AG04450 (cell line): ENCODE measurements at regions not wholly inside any gene's neighbourhood (a gene's known extent, or its start where the extent isn't known, plus 50 kb on each side); places are given as distances from the start of the nearest gene placed in this dataset.

Experiments used
- CTCF ChIA-PET: fragments of 300-600, 350-600 bp; formaldehyde crosslinking; extraction: SDS; loops from one replicate; lab custom pipeline; 2022; ENCODE audit warnings: antibody characterized with exemption, inconsistent platforms; lab: Charles Lee
- POLR2A ChIA-PET: fragments of 350-600 bp; formaldehyde crosslinking; extraction: SDS; loops from one replicate; lab custom pipeline; 2021; ENCODE audit warnings: antibody characterized with exemption, inconsistent platforms; lab: Yijun Ruan, JAX
- DNase-seq: peaks from one replicate; pipeline ENCODE4 v3.0.0-alpha.2; 2011; ENCODE audit warnings: low read depth, low spot score
- H3K27ac ChIP-seq: one replicate; pipeline ENCODE4 v1.5.1; 2012; ENCODE audit warnings: low read depth, low read length, control low read depth
- H3K27me3 ChIP-seq: one replicate; pipeline ENCODE4 v1.6.0; 2012; ENCODE audit warnings: low read length; ENCODE audit not compliant: control insufficient read depth, insufficient read depth
- H3K4me3 ChIP-seq: 2 replicates; pipeline ENCODE4 v1.5.1; 2011; ENCODE audit warnings: mild to moderate bottlenecking, low read depth, low read length, control low read depth
- H3K9me3 ChIP-seq: 2 replicates; pipeline ENCODE4 v1.5.1; 2012; ENCODE audit warnings: low read length; ENCODE audit not compliant: control insufficient read depth, insufficient read depth
- TF ChIP-seq, protein P1 (sequence below): IDR thresholded peaks from 2 replicates; pipeline ENCODE4 v1.5.1; 2011; ENCODE audit warnings: low read depth, low read length, control low read depth, inconsistent platforms

DNA sequence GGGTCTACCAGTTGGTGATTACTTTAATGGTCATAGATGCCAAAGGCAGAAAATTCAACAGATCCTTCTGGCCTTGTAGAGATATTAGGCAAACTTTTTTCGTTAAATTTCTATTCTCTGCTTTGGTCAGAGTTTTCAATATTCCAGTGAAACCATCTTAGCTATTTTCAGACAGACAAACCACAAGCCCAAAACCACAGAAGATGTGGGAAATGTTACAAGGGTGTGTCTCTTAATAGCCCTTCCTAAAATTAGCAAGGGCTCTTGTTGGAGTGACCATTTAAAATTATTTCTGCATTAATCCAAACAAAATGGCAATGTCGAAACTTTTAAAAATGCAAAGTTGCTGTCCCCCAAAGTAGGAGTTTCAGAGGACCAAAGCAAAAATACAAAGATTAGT, 102.8 kb downstream of the ARRDC4 start:
- Histone ChIP-seq H3K27me3 (no peaks in the 10 kb centered on the region), H3K27ac (no peak overlapping the region), H3K4me3 (no peak overlapping the region), H3K9me3 (peaks cover 14% of the 10 kb centered on the region; the same call in 1 of the 2 replicates)
- ChIA-PET CTCF (no interaction called here), POLR2A (no interaction called here)
- TF ChIP-seq, protein P1, sequence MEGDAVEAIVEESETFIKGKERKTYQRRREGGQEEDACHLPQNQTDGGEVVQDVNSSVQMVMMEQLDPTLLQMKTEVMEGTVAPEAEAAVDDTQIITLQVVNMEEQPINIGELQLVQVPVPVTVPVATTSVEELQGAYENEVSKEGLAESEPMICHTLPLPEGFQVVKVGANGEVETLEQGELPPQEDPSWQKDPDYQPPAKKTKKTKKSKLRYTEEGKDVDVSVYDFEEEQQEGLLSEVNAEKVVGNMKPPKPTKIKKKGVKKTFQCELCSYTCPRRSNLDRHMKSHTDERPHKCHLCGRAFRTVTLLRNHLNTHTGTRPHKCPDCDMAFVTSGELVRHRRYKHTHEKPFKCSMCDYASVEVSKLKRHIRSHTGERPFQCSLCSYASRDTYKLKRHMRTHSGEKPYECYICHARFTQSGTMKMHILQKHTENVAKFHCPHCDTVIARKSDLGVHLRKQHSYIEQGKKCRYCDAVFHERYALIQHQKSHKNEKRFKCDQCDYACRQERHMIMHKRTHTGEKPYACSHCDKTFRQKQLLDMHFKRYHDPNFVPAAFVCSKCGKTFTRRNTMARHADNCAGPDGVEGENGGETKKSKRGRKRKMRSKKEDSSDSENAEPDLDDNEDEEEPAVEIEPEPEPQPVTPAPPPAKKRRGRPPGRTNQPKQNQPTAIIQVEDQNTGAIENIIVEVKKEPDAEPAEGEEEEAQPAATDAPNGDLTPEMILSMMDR = no peak
- DNase-seq = no peak

DNA sequence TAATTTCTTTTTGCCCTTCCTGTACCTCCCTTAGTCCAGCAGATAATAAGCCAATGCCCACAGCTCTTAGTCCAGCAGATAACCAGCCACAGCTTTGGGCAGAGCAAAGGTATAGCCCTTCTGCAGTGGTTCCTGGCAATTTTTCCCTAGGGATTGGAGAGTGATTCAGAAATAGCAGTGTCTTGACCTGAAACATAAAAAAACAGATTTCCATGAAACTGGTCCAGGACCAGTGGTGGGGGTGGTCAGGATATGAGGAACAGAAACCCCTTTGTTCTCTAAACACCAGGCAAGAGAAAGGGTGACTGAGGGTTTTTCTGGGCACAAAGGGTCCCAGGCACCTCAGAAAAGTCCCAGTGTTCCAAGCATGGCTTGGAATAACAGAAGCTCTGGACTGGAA, 103.4 kb downstream of the ARRDC4 start:
- DNase-seq = no peak
- Histone ChIP-seq H3K27ac (no peak overlapping the region), H3K4me3 (no peak overlapping the region), H3K9me3 (peaks cover 15% of the 10 kb centered on the region; the same call in 1 of the 2 replicates), H3K27me3 (no peaks in the 10 kb centered on the region)
- CTCF ChIA-PET = no interaction called here
- POLR2A ChIA-PET = no interaction called here
- TF ChIP-seq, protein P1 = no peak

DNA sequence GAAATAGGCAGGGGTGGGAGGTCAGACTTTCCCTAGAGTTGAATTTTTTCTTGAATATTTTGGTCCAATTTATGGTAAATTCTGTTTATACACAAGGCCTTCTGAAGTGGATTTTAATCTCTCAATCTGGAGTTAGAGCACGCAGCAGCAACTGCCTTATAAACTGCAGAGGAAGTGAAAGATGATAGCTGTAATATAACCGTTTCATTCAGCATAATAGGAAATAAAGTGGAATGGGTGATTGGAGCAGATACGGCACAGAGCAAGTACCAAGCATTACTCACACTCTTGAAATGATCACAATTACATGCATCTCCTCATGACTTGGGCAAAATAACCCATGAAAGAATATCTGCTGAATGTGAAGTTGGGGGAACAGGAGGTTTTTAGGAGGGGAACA, 106.8 kb downstream of the ARRDC4 start:
- Histone ChIP-seq H3K9me3 (peaks cover 12% of the 10 kb centered on the region; the same call in 1 of the 2 replicates), H3K27me3 (no peaks in the 10 kb centered on the region), H3K27ac (no peak overlapping the region), H3K4me3 (no peak overlapping the region)
- TF ChIP-seq, protein P1 = no peak
- ChIA-PET POLR2A (no interaction called here), CTCF (no interaction called here)
- DNase-seq = no peak

DNA sequence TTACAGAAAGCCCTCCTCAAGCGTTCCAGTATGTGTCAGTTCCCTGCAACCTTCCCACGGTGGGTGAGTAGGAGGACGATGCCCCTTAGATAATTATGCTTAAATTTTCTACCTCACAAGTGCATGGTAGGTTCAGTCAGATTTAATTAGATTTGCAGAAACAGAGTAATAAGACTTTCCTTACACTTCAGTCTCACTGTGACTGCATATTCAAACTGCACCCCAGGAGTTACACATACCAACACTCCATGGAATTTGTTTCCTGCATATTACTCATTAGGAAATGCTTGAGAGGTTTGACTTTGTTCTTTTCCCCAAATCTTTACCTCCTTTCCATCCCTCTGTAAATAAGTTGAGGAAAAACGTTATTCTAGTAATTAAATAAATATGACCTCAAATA, 108.8 kb downstream of the ARRDC4 start:
- TF ChIP-seq, protein P1 = no peak
- DNase-seq = no peak
- Histone ChIP-seq H3K27me3 (no peaks in the 10 kb centered on the region), H3K27ac (no peak overlapping the region), H3K4me3 (no peak overlapping the region), H3K9me3 (peaks cover 6% of the 10 kb centered on the region; the same call in 1 of the 2 replicates)
- CTCF ChIA-PET = no interaction called here
- POLR2A ChIA-PET = no interaction called here

DNA sequence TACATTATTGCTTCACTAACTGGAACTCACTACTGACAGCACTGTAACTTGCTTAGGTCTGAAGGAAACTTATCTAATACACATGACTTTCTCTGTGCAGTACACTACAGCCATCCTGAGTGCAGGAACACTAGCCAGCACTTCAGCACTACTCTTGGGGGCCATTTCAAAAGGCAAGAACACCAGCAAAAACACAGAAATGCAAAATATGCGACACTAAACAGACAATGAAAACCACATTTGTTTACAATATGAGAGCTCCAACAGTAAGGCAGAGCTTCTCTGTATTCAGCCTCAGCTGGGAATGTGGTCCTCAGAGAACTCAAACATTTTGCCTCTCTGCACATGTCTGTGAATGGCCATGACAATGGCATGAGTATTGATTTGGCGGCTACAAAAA, 109.6 kb downstream of the ARRDC4 start:
- CTCF ChIA-PET = no interaction called here
- H3K9me3 ChIP-seq = peaks cover 5% of the 10 kb centered on the region; the same call in 1 of the 2 replicates
- no peaks in the 10 kb centered on the region for H3K27me3 ChIP-seq
- H3K27ac ChIP-seq = no peak overlapping the region
- no peak overlapping the region for H3K4me3 ChIP-seq
- DNase-seq = no peak
- POLR2A ChIA-PET = no interaction called here
- TF ChIP-seq, protein P1 = no peak
